Glutamatergic neuron (in vitro differentiated cells): ENCODE measurements at regions not wholly inside any gene's neighbourhood (a gene's known extent, or its start where the extent isn't known, plus 50 kb on each side); places are given as distances from the start of the nearest gene placed in this dataset.

Experiments used
- DNase-seq: peaks from one replicate; pipeline ENCODE4 v3.0.0; 2022
- H3K27ac Mint-ChIP-seq: one replicate; pipeline ENCODE4 v1.8.0; 2020; ENCODE audit warnings: mild to moderate bottlenecking, mixed read lengths, inconsistent platforms; ENCODE audit not compliant: unreplicated experiment
- H3K27me3 Mint-ChIP-seq: one replicate; pipeline ENCODE4 v1.8.0; 2020; ENCODE audit warnings: mild to moderate bottlenecking, moderate library complexity, mixed read lengths, inconsistent platforms; ENCODE audit not compliant: unreplicated experiment
- H3K36me3 Mint-ChIP-seq: one replicate; pipeline ENCODE4 v1.8.0; 2020; ENCODE audit warnings: mild to moderate bottlenecking, mixed read lengths, inconsistent platforms; ENCODE audit not compliant: unreplicated experiment
- H3K4me1 Mint-ChIP-seq: one replicate; pipeline ENCODE4 v1.8.0; 2020; ENCODE audit warnings: mild to moderate bottlenecking, low read depth, mixed read lengths, inconsistent platforms; ENCODE audit not compliant: unreplicated experiment
- H3K4me3 Mint-ChIP-seq: one replicate; pipeline ENCODE4 v1.8.0; 2020; ENCODE audit warnings: mild to moderate bottlenecking, mixed read lengths, inconsistent platforms; ENCODE audit not compliant: unreplicated experiment
- H3K9me3 Mint-ChIP-seq: one replicate; pipeline ENCODE4 v1.8.0; 2020; ENCODE audit warnings: mild to moderate bottlenecking, moderate library complexity, mixed read lengths, inconsistent platforms; ENCODE audit not compliant: unreplicated experiment
- TF ChIP-seq, protein P1 (sequence below): fragments of 200-600 bp; sonication (generic); IDR thresholded peaks from one replicate; pipeline ENCODE4 v1.5.0; 2021; ENCODE audit not compliant: partially characterized antibody, unreplicated experiment

DNA sequence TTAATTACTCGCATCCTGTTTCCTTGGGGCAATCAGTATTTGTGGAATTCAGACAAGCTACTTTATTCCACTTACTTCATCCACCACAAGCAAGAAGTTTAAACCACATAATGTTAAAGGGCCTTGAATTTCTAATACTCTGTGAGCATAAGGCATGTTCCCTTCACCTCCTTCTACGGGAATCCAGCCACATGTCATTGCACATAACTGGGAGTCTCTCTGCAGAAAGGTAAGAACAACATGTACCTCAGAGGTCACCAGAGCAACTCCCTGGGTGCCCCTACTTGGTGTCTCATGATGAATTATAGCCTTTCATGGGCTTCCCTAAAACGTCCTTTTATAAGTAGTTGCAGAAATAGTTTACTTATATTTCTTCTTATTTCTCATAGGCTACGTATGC, 553.2 kb downstream of the DTWD2 start:
- TF ChIP-seq, protein P1, sequence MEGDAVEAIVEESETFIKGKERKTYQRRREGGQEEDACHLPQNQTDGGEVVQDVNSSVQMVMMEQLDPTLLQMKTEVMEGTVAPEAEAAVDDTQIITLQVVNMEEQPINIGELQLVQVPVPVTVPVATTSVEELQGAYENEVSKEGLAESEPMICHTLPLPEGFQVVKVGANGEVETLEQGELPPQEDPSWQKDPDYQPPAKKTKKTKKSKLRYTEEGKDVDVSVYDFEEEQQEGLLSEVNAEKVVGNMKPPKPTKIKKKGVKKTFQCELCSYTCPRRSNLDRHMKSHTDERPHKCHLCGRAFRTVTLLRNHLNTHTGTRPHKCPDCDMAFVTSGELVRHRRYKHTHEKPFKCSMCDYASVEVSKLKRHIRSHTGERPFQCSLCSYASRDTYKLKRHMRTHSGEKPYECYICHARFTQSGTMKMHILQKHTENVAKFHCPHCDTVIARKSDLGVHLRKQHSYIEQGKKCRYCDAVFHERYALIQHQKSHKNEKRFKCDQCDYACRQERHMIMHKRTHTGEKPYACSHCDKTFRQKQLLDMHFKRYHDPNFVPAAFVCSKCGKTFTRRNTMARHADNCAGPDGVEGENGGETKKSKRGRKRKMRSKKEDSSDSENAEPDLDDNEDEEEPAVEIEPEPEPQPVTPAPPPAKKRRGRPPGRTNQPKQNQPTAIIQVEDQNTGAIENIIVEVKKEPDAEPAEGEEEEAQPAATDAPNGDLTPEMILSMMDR, result no peak
- no peak for DNase-seq
- H3K4me1 Mint-ChIP-seq, result peaks cover 1% of the 10 kb centered on the region
- H3K9me3 Mint-ChIP-seq, result no peaks in the 10 kb centered on the region
- H3K36me3 Mint-ChIP-seq, result no peaks in the 10 kb centered on the region
- H3K27me3 Mint-ChIP-seq, result no peaks in the 10 kb centered on the region
- H3K27ac Mint-ChIP-seq, result no peak overlapping the region
- no peak overlapping the region for H3K4me3 Mint-ChIP-seq

DNA sequence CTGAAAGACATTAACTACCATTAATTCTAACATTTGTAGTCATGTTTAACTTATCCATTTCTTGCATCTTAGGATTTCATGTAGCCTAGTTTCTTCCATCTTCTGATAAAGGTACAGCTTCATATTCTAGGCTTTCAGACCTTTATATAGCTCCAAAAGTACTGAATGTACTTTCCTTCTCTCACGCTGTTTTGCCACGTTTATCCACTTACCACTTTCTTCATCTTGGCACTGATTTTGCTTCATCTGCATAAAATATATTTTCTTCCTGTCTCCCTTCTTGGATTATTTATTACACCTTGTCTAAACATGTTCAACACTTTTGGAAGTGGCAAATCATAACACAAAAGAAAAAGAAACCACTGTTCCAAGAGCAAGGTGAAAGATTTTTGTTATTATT, 553.8 kb downstream of the DTWD2 start:
- no peaks in the 10 kb centered on the region for H3K27me3 Mint-ChIP-seq
- DNase-seq, result no peak
- TF ChIP-seq, protein P1, result no peak
- H3K9me3 Mint-ChIP-seq, result peaks cover 2% of the 10 kb centered on the region
- peaks cover 7% of the 10 kb centered on the region for H3K4me1 Mint-ChIP-seq
- H3K4me3 Mint-ChIP-seq, result no peak overlapping the region
- no peaks in the 10 kb centered on the region for H3K36me3 Mint-ChIP-seq
- no peak overlapping the region for H3K27ac Mint-ChIP-seq

DNA sequence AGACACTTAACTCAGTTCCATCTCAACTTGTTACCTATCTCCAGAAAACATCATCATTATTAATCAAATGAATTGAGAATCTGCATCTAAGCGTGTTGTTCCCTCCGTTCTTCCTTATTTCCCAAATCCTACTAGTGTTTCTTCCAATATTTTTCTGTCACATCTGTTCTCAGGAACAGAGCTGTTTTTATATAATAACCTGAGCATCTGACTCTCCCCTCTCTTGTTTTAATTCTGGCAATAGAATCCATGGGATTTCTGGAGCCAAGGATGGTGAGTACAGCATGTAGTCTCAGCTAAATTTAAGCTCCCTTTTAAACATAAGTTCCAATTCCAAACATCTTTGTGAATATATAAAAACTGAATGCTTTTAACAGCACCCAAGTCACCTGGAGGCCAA, 558.3 kb downstream of the DTWD2 start:
- Mint-ChIP-seq H3K4me1 (peaks cover 16% of the 10 kb centered on the region), H3K9me3 (peaks cover 2% of the 10 kb centered on the region), H3K4me3 (no peak overlapping the region), H3K27me3 (no peaks in the 10 kb centered on the region), H3K36me3 (peaks cover 4% of the 10 kb centered on the region), H3K27ac (peak overlapping the region; percentile 94)
- DNase-seq, result no peak
- TF ChIP-seq, protein P1, result no peak

DNA sequence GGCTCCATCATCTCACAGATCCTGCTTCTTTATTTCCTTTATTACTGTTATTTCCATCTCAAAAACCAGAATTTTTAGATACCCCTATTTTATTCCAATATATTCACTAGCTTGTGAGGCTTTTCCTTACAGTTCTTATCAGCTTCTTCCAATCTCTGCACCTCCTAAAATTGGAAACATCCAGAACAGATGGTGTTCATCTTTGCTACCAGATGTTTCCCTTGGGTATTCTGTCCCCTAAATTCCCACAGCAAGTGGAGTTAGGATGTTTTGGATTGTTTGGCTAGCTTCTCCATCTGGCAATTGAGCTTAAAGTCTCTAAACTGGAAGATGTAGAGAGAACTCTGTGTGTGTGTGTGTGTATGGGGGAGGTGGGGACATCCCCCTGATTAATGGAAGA, 580.4 kb downstream of the DTWD2 start:
- TF ChIP-seq, protein P1, result no peak
- no peak for DNase-seq
- no peaks in the 10 kb centered on the region for H3K36me3 Mint-ChIP-seq
- no peak overlapping the region for H3K4me3 Mint-ChIP-seq
- no peaks in the 10 kb centered on the region for H3K27me3 Mint-ChIP-seq
- peaks cover 20% of the 10 kb centered on the region for H3K4me1 Mint-ChIP-seq
- H3K27ac Mint-ChIP-seq, result peak overlapping the region; percentile 0
- no peaks in the 10 kb centered on the region for H3K9me3 Mint-ChIP-seq

DNA sequence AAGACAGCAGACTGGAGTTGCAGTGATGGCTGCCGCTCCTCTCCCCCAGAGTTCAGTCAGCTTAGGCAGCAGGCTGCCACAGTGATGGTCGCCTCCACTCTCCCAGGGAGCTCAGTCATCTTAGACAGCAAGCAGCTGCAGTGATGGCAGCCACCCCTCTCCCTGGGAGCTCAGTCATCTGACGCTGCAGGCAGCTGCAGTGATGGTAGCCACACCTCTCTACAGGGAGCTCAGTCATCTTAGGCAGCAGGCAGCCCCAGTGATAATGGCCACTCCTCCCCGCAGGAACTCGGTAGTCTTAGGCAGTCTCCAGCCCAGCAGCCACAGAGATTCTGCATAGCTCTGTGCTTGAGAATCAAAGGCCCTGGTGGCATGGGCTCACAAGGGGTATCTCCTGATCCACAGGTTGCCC, 582.7 kb downstream of the DTWD2 start:
- no peak overlapping the region for H3K4me3 Mint-ChIP-seq
- peaks cover 4% of the 10 kb centered on the region for H3K36me3 Mint-ChIP-seq
- DNase-seq, result peak; percentile 43
- TF ChIP-seq, protein P1, result no peak
- no peaks in the 10 kb centered on the region for H3K9me3 Mint-ChIP-seq
- peak overlapping the region; percentile 56 for H3K27ac Mint-ChIP-seq
- H3K27me3 Mint-ChIP-seq, result no peaks in the 10 kb centered on the region
- H3K4me1 Mint-ChIP-seq, result peaks cover 19% of the 10 kb centered on the region
